ENCODE measurements at regions not wholly inside any gene's neighbourhood (a gene's known extent, or its start where the extent isn't known, plus 50 kb on each side); places are given as distances from the start of the nearest gene placed in this dataset.

DNA sequence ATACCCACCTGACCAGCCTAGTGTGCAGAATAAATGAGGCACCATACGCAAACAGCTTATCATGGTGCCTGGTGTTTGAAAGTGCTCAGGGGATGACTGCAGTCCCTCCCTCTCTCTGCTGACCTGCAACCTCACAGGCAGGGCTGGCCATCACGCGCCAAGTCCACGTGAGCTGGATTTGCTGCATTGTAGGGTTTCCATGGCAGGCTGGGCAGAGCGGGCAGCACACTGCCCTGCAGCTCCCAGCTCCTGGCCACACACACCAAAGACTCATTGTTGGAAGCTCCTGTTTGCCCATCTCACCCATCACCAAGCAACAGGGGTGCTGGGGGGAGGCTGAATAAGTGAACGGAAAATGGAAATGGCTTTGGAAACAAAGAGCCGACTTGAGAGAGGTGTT lies 81.8 kb downstream of the IRX3 start:
- H3K27ac Mint-ChIP-seq: no peak overlapping the region
- H3K27ac ChIP-seq (ENCODE audit: low read depth): no peak overlapping the region
- H4K20me1 ChIP-seq (replicated peaks; ENCODE audit: insufficient read depth): no peaks in the 10 kb centered on the region
- no peak overlapping the region for H3K4me3 ChIP-seq
- no peak overlapping the region for H2AFZ ChIP-seq
- no peak for DNase-seq (ENCODE audit: low spot score)
- no peaks in the 10 kb centered on the region for H3K4me1 ChIP-seq (ENCODE audit: insufficient read depth)
- H3K4me1 Mint-ChIP-seq: no peaks in the 10 kb centered on the region; the same call in 2 of the 3 replicates
- H3K79me2 ChIP-seq (replicated peaks; ENCODE audit: insufficient read depth): no peaks in the 10 kb centered on the region
- H3K36me3 Mint-ChIP-seq (ENCODE audit: low read depth): no peaks in the 10 kb centered on the region; the same call in 2 of the 3 replicates
- no peak overlapping the region for H3K4me2 ChIP-seq
- no peak for ATAC-seq
- no peaks in the 10 kb centered on the region; the same call in 2 of the 3 replicates for H3K9me3 Mint-ChIP-seq
- H3K27me3 Mint-ChIP-seq (ENCODE audit: insufficient read depth, low read depth, poor library complexity): peaks cover 8% of the 10 kb centered on the region
- no peaks in the 10 kb centered on the region for H3K27me3 ChIP-seq (ENCODE audit: insufficient read depth)
- H3K36me3 ChIP-seq (ENCODE audit: insufficient read depth): no peaks in the 10 kb centered on the region
- H3K4me3 Mint-ChIP-seq: no peak overlapping the region
- no peak for TF ChIP-seq STAT1 (IDR thresholded peaks at IDR 0.05; ENCODE audit: unreplicated experiment)
- no peak for TF ChIP-seq EZH2 (IDR thresholded peaks at IDR 0.05; ENCODE audit: low read depth, unreplicated experiment)
- TF ChIP-seq, protein P1, sequence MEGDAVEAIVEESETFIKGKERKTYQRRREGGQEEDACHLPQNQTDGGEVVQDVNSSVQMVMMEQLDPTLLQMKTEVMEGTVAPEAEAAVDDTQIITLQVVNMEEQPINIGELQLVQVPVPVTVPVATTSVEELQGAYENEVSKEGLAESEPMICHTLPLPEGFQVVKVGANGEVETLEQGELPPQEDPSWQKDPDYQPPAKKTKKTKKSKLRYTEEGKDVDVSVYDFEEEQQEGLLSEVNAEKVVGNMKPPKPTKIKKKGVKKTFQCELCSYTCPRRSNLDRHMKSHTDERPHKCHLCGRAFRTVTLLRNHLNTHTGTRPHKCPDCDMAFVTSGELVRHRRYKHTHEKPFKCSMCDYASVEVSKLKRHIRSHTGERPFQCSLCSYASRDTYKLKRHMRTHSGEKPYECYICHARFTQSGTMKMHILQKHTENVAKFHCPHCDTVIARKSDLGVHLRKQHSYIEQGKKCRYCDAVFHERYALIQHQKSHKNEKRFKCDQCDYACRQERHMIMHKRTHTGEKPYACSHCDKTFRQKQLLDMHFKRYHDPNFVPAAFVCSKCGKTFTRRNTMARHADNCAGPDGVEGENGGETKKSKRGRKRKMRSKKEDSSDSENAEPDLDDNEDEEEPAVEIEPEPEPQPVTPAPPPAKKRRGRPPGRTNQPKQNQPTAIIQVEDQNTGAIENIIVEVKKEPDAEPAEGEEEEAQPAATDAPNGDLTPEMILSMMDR (conservative IDR thresholded peaks at IDR 0.05; ENCODE audit: low read depth in 2 of 2): no peak
- TF ChIP-seq, protein P2, sequence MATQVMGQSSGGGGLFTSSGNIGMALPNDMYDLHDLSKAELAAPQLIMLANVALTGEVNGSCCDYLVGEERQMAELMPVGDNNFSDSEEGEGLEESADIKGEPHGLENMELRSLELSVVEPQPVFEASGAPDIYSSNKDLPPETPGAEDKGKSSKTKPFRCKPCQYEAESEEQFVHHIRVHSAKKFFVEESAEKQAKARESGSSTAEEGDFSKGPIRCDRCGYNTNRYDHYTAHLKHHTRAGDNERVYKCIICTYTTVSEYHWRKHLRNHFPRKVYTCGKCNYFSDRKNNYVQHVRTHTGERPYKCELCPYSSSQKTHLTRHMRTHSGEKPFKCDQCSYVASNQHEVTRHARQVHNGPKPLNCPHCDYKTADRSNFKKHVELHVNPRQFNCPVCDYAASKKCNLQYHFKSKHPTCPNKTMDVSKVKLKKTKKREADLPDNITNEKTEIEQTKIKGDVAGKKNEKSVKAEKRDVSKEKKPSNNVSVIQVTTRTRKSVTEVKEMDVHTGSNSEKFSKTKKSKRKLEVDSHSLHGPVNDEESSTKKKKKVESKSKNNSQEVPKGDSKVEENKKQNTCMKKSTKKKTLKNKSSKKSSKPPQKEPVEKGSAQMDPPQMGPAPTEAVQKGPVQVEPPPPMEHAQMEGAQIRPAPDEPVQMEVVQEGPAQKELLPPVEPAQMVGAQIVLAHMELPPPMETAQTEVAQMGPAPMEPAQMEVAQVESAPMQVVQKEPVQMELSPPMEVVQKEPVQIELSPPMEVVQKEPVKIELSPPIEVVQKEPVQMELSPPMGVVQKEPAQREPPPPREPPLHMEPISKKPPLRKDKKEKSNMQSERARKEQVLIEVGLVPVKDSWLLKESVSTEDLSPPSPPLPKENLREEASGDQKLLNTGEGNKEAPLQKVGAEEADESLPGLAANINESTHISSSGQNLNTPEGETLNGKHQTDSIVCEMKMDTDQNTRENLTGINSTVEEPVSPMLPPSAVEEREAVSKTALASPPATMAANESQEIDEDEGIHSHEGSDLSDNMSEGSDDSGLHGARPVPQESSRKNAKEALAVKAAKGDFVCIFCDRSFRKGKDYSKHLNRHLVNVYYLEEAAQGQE (IDR thresholded peaks at IDR 0.05; ENCODE audit: unreplicated experiment): no peak
- no peak for TF ChIP-seq NANOG (IDR thresholded peaks at IDR 0.05; ENCODE audit: borderline replicate concordance)
- TF ChIP-seq EZH2phosphoT487 (IDR thresholded peaks at IDR 0.05; ENCODE audit: unreplicated experiment): no peak
- TF ChIP-seq CREB1 (CRISPR knock-in tag; IDR thresholded peaks at IDR 0.05; ENCODE audit: low read depth): no peak
- no peak for TF ChIP-seq ZNF114 (CRISPR knock-in tag; IDR thresholded peaks at IDR 0.05)
- no peak for TF ChIP-seq ZNF331 (CRISPR knock-in tag; IDR thresholded peaks at IDR 0.05; ENCODE audit: low read depth)
- TF ChIP-seq, protein P3, sequence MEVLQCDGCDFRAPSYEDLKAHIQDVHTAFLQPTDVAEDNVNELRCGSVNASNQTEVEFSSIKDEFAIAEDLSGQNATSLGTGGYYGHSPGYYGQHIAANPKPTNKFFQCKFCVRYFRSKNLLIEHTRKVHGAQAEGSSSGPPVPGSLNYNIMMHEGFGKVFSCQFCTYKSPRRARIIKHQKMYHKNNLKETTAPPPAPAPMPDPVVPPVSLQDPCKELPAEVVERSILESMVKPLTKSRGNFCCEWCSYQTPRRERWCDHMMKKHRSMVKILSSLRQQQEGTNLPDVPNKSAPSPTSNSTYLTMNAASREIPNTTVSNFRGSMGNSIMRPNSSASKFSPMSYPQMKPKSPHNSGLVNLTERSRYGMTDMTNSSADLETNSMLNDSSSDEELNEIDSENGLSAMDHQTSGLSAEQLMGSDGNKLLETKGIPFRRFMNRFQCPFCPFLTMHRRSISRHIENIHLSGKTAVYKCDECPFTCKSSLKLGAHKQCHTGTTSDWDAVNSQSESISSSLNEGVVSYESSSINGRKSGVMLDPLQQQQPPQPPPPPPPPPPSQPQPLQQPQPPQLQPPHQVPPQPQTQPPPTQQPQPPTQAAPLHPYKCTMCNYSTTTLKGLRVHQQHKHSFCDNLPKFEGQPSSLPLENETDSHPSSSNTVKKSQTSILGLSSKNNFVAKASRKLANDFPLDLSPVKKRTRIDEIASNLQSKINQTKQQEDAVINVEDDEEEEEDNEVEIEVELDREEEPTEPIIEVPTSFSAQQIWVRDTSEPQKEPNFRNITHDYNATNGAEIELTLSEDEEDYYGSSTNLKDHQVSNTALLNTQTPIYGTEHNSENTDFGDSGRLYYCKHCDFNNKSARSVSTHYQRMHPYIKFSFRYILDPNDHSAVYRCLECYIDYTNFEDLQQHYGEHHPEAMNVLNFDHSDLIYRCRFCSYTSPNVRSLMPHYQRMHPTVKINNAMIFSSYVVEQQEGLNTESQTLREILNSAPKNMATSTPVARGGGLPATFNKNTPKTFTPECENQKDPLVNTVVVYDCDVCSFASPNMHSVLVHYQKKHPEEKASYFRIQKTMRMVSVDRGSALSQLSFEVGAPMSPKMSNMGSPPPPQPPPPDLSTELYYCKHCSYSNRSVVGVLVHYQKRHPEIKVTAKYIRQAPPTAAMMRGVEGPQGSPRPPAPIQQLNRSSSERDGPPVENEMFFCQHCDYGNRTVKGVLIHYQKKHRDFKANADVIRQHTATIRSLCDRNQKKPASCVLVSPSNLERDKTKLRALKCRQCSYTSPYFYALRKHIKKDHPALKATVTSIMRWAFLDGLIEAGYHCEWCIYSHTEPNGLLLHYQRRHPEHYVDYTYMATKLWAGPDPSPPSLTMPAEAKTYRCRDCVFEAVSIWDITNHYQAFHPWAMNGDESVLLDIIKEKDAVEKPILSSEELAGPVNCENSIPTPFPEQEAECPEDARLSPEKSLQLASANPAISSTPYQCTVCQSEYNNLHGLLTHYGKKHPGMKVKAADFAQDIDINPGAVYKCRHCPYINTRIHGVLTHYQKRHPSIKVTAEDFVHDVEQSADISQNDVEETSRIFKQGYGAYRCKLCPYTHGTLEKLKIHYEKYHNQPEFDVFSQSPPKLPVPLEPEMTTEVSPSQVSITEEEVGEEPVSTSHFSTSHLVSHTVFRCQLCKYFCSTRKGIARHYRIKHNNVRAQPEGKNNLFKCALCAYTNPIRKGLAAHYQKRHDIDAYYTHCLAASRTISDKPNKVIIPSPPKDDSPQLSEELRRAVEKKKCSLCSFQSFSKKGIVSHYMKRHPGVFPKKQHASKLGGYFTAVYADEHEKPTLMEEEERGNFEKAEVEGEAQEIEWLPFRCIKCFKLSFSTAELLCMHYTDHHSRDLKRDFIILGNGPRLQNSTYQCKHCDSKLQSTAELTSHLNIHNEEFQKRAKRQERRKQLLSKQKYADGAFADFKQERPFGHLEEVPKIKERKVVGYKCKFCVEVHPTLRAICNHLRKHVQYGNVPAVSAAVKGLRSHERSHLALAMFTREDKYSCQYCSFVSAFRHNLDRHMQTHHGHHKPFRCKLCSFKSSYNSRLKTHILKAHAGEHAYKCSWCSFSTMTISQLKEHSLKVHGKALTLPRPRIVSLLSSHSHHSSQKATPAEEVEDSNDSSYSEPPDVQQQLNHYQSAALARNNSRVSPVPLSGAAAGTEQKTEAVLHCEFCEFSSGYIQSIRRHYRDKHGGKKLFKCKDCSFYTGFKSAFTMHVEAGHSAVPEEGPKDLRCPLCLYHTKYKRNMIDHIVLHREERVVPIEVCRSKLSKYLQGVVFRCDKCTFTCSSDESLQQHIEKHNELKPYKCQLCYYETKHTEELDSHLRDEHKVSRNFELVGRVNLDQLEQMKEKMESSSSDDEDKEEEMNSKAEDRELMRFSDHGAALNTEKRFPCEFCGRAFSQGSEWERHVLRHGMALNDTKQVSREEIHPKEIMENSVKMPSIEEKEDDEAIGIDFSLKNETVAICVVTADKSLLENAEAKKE (CRISPR knock-in tag; IDR thresholded peaks at IDR 0.05): no peak
- TF ChIP-seq, protein P4, sequence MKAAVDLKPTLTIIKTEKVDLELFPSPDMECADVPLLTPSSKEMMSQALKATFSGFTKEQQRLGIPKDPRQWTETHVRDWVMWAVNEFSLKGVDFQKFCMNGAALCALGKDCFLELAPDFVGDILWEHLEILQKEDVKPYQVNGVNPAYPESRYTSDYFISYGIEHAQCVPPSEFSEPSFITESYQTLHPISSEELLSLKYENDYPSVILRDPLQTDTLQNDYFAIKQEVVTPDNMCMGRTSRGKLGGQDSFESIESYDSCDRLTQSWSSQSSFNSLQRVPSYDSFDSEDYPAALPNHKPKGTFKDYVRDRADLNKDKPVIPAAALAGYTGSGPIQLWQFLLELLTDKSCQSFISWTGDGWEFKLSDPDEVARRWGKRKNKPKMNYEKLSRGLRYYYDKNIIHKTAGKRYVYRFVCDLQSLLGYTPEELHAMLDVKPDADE (IDR thresholded peaks at IDR 0.05): no peak
- TF ChIP-seq JUNB (IDR thresholded peaks at IDR 0.05; ENCODE audit: unreplicated experiment): no peak
- TF ChIP-seq POLR2AphosphoS5 (IDR thresholded peaks at IDR 0.05; ENCODE audit: low read depth): no peak
- H3K9me2 ChIP-seq (ENCODE audit: insufficient read depth): no peaks in the 10 kb centered on the region
- H3F3A ChIP-seq (replicated peaks; ENCODE audit: low read depth): no peaks in the 10 kb centered on the region
